Breast epithelium (tissue), 4 donors: ENCODE measurements at regions not wholly inside any gene's neighbourhood (a gene's known extent, or its start where the extent isn't known, plus 50 kb on each side); places are given as distances from the start of the nearest gene placed in this dataset.
A peak's percentile ranks its signal among the peaks of the same experiment; 100 is the strongest.
"Not testable (repeated sequence)": the region's sequence is repeated elsewhere in the genome, so short reads cannot be mapped to it uniquely, and the experiment has no call there.

Source experiments
- DNase-seq, 2 donors: peaks; one replicate each; pipeline ENCODE4 v3.0.0-alpha.2; 2019; ENCODE audit warnings: low spot score in 2 of 2
- H3K27ac ChIP-seq, 2 donors: fragments of 200-600 bp; sonication (generic) in 1 of 2; one replicate each; pipeline ENCODE4 v1.5.1; 2016 to 2019; ENCODE audit warnings: mild to moderate bottlenecking in 1 of 2
- H3K27me3 ChIP-seq, 2 donors: fragments of 200-600 bp; sonication (generic) in 1 of 2; one replicate each; pipeline versions ENCODE4 v1.5.1 to v1.6.0; 2017 to 2019; ENCODE audit warnings: control low read depth in 1 of 2, mild to moderate bottlenecking in 1 of 2
- H3K36me3 ChIP-seq: fragments of 200-600 bp; one replicate; pipeline ENCODE4 v1.5.1; 2019
- H3K4me1 ChIP-seq, 2 donors: fragments of 200-600 bp; sonication (generic); one replicate each; pipeline ENCODE4 v1.5.1; 2016 to 2019; ENCODE audit warnings: control low read depth in 1 of 2
- H3K4me3 ChIP-seq, 3 donors: fragments of 200-600 bp; sonication (generic); 1 replicate in 2 of 3; 2 replicates in 1 of 3; pipeline ENCODE4 v1.5.1; 2016 to 2019; ENCODE audit warnings: mild to moderate bottlenecking in 3 of 3, moderate library complexity in 2 of 3
- H3K9me3 ChIP-seq, 2 donors: fragments of 200-600 bp; sonication (generic) in 1 of 2; one replicate each; pipeline ENCODE4 v1.5.1; 2016 to 2019; ENCODE audit warnings: control low read depth in 1 of 2
- POLR2A ChIP-seq: fragments of 450-650 bp; IDR thresholded peaks from one replicate; pipeline ENCODE4 v1.6.1; 2016; ENCODE audit warnings: antibody characterized with exemption, mild to moderate bottlenecking, moderate library complexity
- POLR2AphosphoS5 ChIP-seq, 3 donors: sonication (generic); formaldehyde crosslinking; IDR thresholded peaks; one replicate each; pipeline ENCODE4 v1.6.1; 2017; ENCODE audit warnings: antibody characterized with exemption in 3 of 3
- intact Hi-C: fragments of 100-400 bp; cut with DNase I; formaldehyde crosslinking; loops from one replicate; pipeline ENCODE4 v1.15.1; 2023; ENCODE audit warnings: low total_unique reads
- TF ChIP-seq, protein P1 (sequence below), 3 donors: fragments of 450-650 bp; IDR thresholded peaks; one replicate each; pipeline ENCODE4 v1.5.1; 2016 to 2017; ENCODE audit warnings: antibody characterized with exemption in 3 of 3, mild to moderate bottlenecking in 3 of 3, moderate library complexity in 3 of 3

DNA sequence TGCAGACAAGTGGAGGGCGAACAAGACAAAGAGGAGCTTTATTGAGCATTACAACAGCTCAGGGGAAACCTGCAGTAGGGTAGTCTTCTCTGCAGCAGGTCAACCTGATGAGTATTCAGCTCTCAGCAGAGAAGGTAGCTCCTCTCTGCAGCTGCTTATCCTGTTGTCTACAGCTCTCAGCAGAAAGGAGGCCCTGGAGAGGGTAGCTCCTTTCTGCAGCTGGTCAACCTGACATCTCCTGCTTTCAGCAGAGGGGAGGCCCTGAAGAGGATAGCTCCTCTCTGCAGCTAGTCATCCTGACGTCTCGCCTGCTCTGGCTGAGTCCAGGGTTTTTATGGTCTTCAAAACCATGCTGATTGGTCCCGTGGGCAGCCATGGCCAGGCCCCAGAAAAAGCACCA lies 113.6 kb downstream of the CD24 start:
- DNase-seq: no peak
- Histone ChIP-seq H3K27ac (no peak overlapping the region), H3K4me1 (no peaks in the 10 kb centered on the region), H3K9me3 (peaks cover 0 to 6% of the 10 kb centered on the region in 2 donors), H3K36me3 (no peaks in the 10 kb centered on the region), H3K27me3 (no peaks in the 10 kb centered on the region), H3K4me3 (no peak overlapping the region)
- intact Hi-C loops: loop anchor here (5.0 kb wide), 1 partner anchor 119 kb away; no protein-coding TSS in a partner anchor
- TF ChIP-seq POLR2AphosphoS5 (IDR thresholded peaks at IDR 0.05): no peak
- TF ChIP-seq, protein P1, sequence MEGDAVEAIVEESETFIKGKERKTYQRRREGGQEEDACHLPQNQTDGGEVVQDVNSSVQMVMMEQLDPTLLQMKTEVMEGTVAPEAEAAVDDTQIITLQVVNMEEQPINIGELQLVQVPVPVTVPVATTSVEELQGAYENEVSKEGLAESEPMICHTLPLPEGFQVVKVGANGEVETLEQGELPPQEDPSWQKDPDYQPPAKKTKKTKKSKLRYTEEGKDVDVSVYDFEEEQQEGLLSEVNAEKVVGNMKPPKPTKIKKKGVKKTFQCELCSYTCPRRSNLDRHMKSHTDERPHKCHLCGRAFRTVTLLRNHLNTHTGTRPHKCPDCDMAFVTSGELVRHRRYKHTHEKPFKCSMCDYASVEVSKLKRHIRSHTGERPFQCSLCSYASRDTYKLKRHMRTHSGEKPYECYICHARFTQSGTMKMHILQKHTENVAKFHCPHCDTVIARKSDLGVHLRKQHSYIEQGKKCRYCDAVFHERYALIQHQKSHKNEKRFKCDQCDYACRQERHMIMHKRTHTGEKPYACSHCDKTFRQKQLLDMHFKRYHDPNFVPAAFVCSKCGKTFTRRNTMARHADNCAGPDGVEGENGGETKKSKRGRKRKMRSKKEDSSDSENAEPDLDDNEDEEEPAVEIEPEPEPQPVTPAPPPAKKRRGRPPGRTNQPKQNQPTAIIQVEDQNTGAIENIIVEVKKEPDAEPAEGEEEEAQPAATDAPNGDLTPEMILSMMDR (IDR thresholded peaks at IDR 0.05): no peak
- TF ChIP-seq POLR2A: no peak

DNA sequence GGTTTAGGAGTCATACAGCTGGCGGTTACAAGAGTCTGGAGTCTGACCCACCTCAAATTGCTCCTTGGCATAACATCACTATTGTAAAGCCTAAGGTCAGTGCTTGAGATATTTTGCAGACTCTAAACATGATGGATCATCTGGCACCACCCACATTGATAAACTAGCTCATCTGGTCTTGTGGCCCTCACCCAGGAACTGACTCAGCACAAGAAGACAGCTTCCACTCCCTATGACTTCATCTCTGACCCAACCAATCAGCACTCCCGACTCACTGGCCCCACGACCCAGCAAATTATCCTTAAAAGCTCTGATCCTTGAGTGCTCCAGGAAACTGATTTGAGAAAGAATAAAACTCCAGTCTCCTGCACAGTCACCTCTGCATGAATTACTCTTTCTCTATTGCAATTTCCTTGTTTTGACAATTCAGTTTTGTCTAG lies 115.9 kb downstream of the CD24 start:
- Histone ChIP-seq H3K27me3 (no peaks in the 10 kb centered on the region), H3K36me3 (no peaks in the 10 kb centered on the region), H3K4me3 (no peak overlapping the region), H3K4me1 (no peaks in the 10 kb centered on the region), H3K9me3 (peaks cover 0 to 6% of the 10 kb centered on the region in 2 donors), H3K27ac (peak overlapping the region in 1 of 2 donors; percentile 68)
- TF ChIP-seq POLR2A (no peak), POLR2AphosphoS5 (IDR thresholded peaks at IDR 0.05) (no peak)
- TF ChIP-seq, protein P1 (IDR thresholded peaks at IDR 0.05): no peak
- DNase-seq: peak in 1 of 2 donors; percentile 40
- intact Hi-C loops: no loop called here

DNA sequence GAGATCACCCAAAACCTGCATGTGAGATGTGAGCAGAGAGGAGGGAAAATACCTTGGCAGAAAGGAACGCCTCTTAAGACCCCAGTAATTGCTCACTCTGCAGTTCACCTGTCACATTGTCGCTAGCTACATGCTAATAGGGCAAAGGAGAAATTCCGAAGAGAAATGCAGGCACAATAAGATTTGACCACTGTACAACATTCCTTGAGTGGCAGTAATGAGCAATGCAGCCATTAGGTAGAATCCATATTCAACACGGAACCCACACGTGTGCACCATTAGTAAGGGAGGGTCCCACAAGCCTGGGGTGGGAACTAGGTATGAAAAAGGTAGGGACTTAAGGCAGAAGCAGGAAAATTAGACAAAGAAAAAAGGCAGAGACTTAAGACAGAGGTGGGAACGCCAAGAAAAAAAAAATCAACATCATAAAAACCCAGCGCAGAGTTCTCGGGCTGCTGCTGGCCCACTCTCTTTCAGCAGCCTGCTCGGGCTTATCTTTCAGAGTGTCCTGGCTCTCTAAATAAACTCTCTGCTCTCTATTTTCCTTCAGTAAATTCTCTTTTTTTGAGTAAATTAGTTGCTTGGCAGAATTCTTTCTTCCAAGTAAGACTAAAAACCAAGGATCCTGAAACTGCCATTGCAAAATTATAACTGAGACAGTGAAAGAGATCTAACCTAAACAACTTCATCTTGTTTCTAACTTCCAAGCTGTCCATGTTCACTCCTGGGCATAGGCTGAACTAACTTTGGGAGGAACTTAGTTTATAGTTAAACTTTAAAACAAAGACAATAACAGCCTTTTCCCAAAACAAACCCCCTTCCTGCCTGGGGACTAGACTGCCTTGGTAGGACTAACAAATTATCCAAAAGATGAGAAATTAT lies 116.5 kb downstream of the CD24 start:
- TF ChIP-seq, protein P1 (IDR thresholded peaks at IDR 0.05): no peak
- TF ChIP-seq POLR2AphosphoS5 (IDR thresholded peaks at IDR 0.05): no peak
- no peak for TF ChIP-seq POLR2A
- no peak for DNase-seq
- Histone ChIP-seq H3K27ac (peak overlapping the region in 1 of 2 donors; percentile 68), H3K9me3 (peaks cover 0 to 6% of the 10 kb centered on the region in 2 donors), H3K4me3 (no peak overlapping the region), H3K36me3 (no peaks in the 10 kb centered on the region), H3K27me3 (no peaks in the 10 kb centered on the region), H3K4me1 (no peaks in the 10 kb centered on the region)
- intact Hi-C loops: no loop called here

GRCh38 chr6:106857310-106857709 lies 117.2 kb downstream of the CD24 start:
- intact Hi-C loops, H3K27me3 ChIP-seq, H3K4me1 ChIP-seq, H3K27ac ChIP-seq, H3K4me3 ChIP-seq, H3K36me3 ChIP-seq, H3K9me3 ChIP-seq, DNase-seq: not testable (repeated sequence)

GRCh38 chr6:106856227-106856874 lies 118.2 kb downstream of the CD24 start:
- no peaks in the 10 kb centered on the region for H3K27me3 ChIP-seq
- no peaks in the 10 kb centered on the region for H3K4me1 ChIP-seq
- DNase-seq: no peak
- no peak overlapping the region for H3K27ac ChIP-seq
- intact Hi-C loops: no loop called here
- peaks cover 0 to 6% of the 10 kb centered on the region in 2 donors for H3K9me3 ChIP-seq
- no peak overlapping the region for H3K4me3 ChIP-seq
- no peaks in the 10 kb centered on the region for H3K36me3 ChIP-seq
- TF ChIP-seq POLR2AphosphoS5 (IDR thresholded peaks at IDR 0.05) (no peak), POLR2A (no peak)
- TF ChIP-seq, protein P1 (IDR thresholded peaks at IDR 0.05): no peak
